GM18511 (cell line): ENCODE measurements at regions not wholly inside any gene's neighbourhood (a gene's known extent, or its start where the extent isn't known, plus 50 kb on each side); places are given as distances from the start of the nearest gene placed in this dataset.
"Not testable (repeated sequence)": the region's sequence is repeated elsewhere in the genome, so short reads cannot be mapped to it uniquely, and the experiment has no call there.

Experiments
- ATAC-seq: cut with Tn5 transposase; IDR thresholded peaks from one replicate; pipeline ENCODE4 v1.9.1; 2021; ENCODE audit warnings: mild to moderate bottlenecking, moderate library complexity; ENCODE audit not compliant: unreplicated experiment

GRCh38 chr7:39758234-39758970 lies 135.0 kb downstream of the RALA start:
- ATAC-seq = no peak

GRCh38 chr7:39761449-39761848 lies 138.1 kb downstream of the RALA start:
- ATAC-seq = no peak

- not testable (repeated sequence) for ATAC-seq
Observed at GRCh38 chr7:39762466-39762865, 139.1 kb downstream of the RALA start.

GRCh38 chr7:39762881-39763280 lies 139.5 kb downstream of the RALA start:
- ATAC-seq = not testable (repeated sequence)

- not testable (repeated sequence) for ATAC-seq
Observed at GRCh38 chr7:39765833-39766232, 142.5 kb downstream of the RALA start.

- not testable (repeated sequence) for ATAC-seq
Observed at GRCh38 chr7:39768439-39768838, 145.1 kb downstream of the RALA start.

GRCh38 chr7:39774341-39774851 lies 151.0 kb downstream of the RALA start:
- not testable (repeated sequence) for ATAC-seq

- ATAC-seq = not testable (repeated sequence)
Observed at GRCh38 chr7:39781557-39781956, 158.2 kb downstream of the RALA start.

- ATAC-seq = not testable (repeated sequence)
Observed at GRCh38 chr7:39786440-39786839, 163.1 kb downstream of the RALA start.

- ATAC-seq = not testable (repeated sequence)
Observed at GRCh38 chr7:39791035-39791434, 159.0 kb upstream of the CDK13 start.

- ATAC-seq = not testable (repeated sequence)
Observed at GRCh38 chr7:39791911-39792310, 158.1 kb upstream of the CDK13 start.

- ATAC-seq = not testable (repeated sequence)
Observed at GRCh38 chr7:39793026-39793425, 157.0 kb upstream of the CDK13 start.

- ATAC-seq = not testable (repeated sequence)
Observed at GRCh38 chr7:39793851-39794250, 156.2 kb upstream of the CDK13 start.

- ATAC-seq = not testable (repeated sequence)
Observed at GRCh38 chr7:39796947-39797346, 153.1 kb upstream of the CDK13 start.

GRCh38 chr7:39798077-39798476 lies 152.0 kb upstream of the CDK13 start:
- not testable (repeated sequence) for ATAC-seq

- no peak for ATAC-seq
Observed at GRCh38 chr7:39808796-39809481, 141.1 kb upstream of the CDK13 start.

- no peak for ATAC-seq
Observed at GRCh38 chr7:39810204-39810642, 139.8 kb upstream of the CDK13 start.

GRCh38 chr7:39810710-39811109 lies 139.3 kb upstream of the CDK13 start:
- no peak for ATAC-seq

- no peak for ATAC-seq
Observed at GRCh38 chr7:39811161-39811614, 138.9 kb upstream of the CDK13 start.

- no peak for ATAC-seq
Observed at GRCh38 chr7:39816462-39817060, 133.5 kb upstream of the CDK13 start.

- ATAC-seq = no peak
Observed at GRCh38 chr7:39819514-39819913, 130.5 kb upstream of the CDK13 start.
